NCI-H2196 (cell line): ENCODE measurements at regions not wholly inside any gene's neighbourhood (a gene's known extent, or its start where the extent isn't known, plus 50 kb on each side); places are given as distances from the start of the nearest gene placed in this dataset.

Source experiments
- DNase-seq: peaks from one replicate; lab custom pipeline; 2025; ENCODE audit not compliant: unreplicated experiment; lab: John Stamatoyannopoulos, UW

GRCh38 chr7:36090976-36091873 lies 61.8 kb upstream of the EEPD1 start:
- no peak for DNase-seq

GRCh38 chr7:36091874-36092176 lies 61.2 kb upstream of the EEPD1 start:
- no peak for DNase-seq

GRCh38 chr7:36092221-36092771 lies 60.8 kb upstream of the EEPD1 start:
- DNase-seq, result no peak

- DNase-seq, result no peak
Observed at GRCh38 chr7:36096460-36097095, 56.5 kb upstream of the EEPD1 start.

GRCh38 chr7:36098096-36098495 lies 55.0 kb upstream of the EEPD1 start:
- DNase-seq, result no peak

GRCh38 chr7:36100226-36100625 lies 52.8 kb upstream of the EEPD1 start:
- no peak for DNase-seq

- no peak for DNase-seq
Observed at GRCh38 chr7:36100634-36101033, 52.4 kb upstream of the EEPD1 start.
